Posterior vena cava (tissue), 2 donors: ENCODE measurements at regions not wholly inside any gene's neighbourhood (a gene's known extent, or its start where the extent isn't known, plus 50 kb on each side); places are given as distances from the start of the nearest gene placed in this dataset.
"Not testable (repeated sequence)": the region's sequence is repeated elsewhere in the genome, so short reads cannot be mapped to it uniquely, and the experiment has no call there.

Experiments used
- DNase-seq: peaks from one replicate; pipeline ENCODE4 v3.0.0-alpha.2; 2020; ENCODE audit warnings: low spot score
- intact Hi-C, 2 donors: fragments of 100-400 bp; cut with DNase I; formaldehyde crosslinking; loops; one replicate each; pipeline versions ENCODE4 v1.14.1 to v1.14.2; 2022 to 2023
- donor health status: DM: yes; HTN: yes; CAD: no.
- donor health status: DM: yes; HTN: yes; CAD: no.

DNA sequence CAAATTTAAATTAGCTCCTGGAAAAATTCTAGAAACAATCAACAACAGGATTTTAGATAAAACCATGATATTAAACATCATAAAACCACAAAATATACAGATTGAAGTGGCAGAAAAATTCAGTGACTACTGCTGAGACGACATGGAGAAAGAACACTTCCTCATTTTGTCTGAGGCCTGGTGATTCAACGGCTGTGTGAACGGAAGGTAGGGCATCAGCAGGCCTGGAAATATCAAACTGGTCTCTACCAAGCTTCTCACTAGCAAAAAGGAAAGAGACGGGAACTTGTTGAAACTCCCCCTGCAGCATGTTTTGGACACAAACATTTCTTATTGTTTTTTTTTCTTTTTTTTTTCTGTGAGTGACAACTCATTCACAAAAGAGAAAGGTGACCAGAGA, 58.0 kb upstream of the AHI1 start:
- DNase-seq = no peak
- intact Hi-C loops = loop anchor here in 1 of 2 donors (5.0 kb wide), 1 partner anchor 433 kb away; no protein-coding TSS in a partner anchor

DNA sequence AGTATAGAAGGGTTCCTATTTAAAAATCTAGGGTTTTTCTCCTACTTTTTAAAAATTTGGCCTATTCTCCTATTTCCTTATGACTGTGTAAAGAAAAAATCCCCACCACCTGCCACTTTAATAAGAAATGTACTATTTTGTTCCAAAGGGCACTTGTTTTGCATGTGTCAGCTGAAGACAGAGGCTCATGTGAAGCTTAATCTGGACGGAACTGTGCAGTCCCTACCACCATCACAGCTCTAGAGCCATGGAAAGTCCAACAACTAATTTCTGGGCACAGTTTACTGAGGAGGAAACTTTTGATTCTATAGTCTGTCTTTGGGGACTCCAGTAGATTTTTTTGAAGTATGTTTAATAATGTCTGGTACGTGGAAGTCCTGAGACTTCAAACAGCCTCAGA, 60.0 kb upstream of the AHI1 start:
- intact Hi-C loops = loop anchor here in 1 of 2 donors (5.0 kb wide), 1 partner anchor 435 kb away; no protein-coding TSS in a partner anchor
- DNase-seq = no peak

DNA sequence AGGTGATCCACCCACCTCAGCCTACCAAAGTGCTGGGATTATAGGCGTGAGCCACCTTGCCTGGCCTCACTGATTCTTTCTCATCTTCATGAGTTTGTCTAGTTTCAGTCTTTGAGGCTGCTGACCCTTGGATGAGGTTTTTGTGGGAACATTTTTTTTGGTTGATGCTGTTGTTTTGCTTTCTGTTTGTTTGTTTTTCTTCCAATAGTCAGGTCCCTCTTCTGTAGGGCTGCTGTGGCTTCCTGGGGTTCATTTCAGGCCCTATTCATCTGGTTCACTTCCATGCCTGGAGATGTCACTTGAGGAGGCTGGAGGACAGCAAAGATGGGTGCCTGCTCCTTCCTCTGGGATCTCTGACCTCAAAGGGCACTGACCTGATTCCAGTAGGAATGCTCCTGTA, 68.1 kb upstream of the AHI1 start:
- DNase-seq, intact Hi-C loops: not testable (repeated sequence)

DNA sequence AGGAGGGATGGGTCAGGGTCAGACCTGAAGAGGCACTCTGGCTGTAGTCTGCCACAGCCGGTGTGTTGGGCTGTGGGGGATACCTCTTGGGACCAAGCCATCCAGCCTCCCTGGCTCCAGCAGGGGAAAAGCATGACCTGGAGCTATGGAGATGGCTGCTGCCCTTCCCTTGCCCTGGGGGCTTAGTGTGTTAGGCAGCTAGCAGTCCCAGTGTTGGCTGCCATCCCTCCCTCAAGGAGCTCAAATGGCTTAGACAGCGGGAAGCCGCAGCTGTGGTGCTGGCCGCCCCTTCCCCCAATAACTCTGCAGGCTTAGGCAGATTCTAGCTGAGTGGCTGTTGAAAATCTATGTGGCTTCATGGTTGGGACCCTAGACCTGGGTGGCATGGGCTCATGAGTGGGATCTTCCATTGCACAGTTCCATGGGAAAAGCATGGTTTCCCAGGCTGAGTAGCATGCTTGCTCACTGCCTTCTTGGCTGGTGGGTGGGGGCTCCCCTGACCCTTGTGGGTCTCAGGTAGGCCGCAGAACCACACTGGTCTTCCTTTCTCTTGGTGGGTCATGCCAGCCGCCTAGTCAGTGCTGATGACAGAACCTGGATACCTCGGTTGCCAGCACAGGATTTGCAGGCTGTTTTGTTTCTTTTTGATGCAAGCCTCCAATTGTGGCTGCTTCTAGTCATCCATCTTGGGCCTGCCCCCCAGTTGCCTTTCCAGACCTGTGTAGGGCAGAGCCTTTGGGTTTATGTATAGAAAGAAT, 69.0 kb upstream of the AHI1 start:
- intact Hi-C loops = no loop called here
- no peak for DNase-seq

GRCh38 chr6:135567375-135568083, 70.0 kb upstream of the AHI1 start:
- no peak for DNase-seq
- intact Hi-C loops = no loop called here

- DNase-seq = no peak
- intact Hi-C loops = no loop called here
These were observed 70.8 kb upstream of the AHI1 start for GRCh38 chr6:135568379-135568778.

DNA sequence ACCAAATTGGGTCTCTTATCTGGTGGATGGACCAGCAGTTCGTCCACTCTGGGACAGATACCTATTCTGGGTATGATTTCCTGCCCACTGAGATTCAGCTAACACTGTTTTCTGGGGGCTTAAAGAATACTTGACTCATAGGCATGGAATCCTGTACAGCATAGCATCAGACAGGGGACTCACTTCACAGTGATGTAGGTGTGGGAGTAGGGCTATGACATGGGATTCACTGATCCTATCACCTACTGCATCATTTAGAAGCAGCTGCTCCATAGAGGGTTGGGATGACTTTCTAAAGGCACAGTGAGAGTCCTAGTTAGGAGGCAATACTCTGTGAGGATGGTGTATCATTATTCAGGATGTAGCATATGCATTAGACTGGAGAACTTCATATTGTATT, 74.5 kb upstream of the AHI1 start:
- no peak for DNase-seq
- intact Hi-C loops = no loop called here

DNA sequence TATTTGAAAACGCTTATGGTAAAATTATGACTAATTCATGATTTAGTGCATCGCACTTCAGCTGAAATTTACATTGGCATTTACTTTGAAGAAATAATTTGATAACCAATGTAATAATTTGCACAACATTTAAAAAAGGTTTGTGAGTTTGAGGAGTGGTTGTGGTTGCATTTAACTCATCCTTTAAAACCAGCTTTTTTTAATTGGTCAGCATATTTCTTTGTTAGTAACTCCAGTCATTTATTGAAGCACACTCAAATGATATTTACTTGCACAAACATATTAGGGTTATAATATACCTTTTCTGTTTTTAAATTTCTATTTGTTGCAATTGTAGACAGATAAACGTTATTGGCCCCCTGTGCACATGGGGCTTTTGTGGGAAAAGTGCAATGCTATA, 78.1 kb upstream of the AHI1 start:
- intact Hi-C loops = no loop called here
- no peak for DNase-seq

DNA sequence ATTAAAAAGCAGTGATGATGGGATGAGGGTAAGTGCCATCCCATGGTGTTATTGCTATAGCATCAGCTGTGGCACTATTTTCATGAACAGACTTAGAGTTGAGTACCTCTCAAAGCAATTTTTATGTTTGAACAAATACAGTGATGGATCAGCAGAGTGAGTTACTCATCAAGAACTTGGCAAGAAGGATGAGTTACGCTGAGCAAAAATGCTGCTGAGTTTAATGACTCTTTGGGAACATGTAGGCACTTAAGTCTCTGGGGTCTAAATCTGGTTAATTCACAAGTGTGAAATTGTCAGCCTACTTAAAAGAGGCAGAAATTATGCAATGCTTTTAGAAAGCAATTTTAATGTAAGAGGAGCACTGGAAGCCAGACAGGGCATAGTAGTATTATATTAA, 78.5 kb upstream of the AHI1 start:
- intact Hi-C loops = no loop called here
- no peak for DNase-seq

GRCh38 chr6:135577059-135577538, 79.6 kb upstream of the AHI1 start:
- DNase-seq = no peak
- intact Hi-C loops = no loop called here

DNA sequence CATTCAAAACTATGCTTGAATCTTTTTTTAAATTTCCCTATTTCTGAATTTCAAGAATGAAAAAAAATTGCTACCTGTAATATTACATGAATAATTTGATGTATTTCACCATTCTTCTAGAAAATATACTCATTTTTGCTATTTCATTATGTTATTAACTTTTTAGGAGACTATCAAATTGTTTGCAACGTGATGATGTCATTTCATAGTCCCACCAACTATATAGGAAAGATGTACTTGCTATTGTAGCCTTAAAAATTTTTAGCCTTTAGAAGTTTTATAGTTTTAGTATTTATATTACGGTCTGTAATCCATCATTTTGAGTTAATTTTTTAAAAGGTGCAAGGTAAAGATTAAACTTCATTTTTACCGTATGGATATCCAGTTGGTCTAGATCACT, 81.4 kb upstream of the AHI1 start:
- intact Hi-C loops = no loop called here
- no peak for DNase-seq

DNA sequence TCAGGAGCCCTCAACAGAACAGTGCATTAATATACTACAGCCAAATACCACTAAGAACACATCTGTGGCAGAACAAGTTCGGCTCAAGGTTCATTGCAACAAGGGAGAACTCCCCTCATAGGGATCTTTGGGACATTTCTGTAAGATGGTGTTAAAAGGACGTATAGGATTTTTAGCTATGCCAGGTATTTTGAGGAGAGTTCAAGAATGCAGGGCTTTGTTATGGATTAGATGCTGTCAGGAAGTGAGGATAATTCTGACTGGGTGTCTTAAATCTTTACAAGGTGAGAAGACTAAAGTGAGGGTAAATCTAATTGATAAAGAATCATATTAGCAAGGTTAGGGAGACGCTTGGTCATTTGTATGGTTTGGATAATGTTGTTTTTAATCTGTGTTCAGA, 83.7 kb upstream of the AHI1 start:
- no peak for DNase-seq
- intact Hi-C loops = no loop called here

DNA sequence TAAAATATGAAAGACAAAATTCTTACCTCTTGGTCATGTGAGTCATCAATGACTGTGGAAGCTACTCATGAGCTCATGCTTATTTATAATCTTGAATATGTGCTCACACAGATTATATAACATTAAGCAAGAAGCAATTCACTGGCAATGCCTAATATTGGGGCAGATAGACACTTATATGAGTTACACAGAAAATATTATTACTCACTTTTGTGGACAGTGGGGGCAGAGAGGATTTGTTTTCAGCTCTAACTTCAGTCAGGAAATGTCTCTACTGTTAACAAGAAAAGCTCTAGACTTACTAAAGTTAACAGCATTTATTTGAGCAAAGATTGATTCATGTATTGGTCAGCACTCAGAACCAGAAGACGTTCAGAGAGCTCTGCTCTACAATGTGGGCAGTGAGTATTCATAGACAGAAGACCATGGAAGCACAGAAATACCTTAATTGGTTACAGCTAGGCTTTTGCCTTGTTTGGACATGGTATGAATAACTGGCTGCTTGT, 85.8 kb upstream of the AHI1 start:
- DNase-seq = no peak
- intact Hi-C loops = no loop called here

GRCh38 chr6:135586388-135586787, 88.8 kb upstream of the AHI1 start:
- intact Hi-C loops = no loop called here
- DNase-seq = no peak

GRCh38 chr6:135586844-135587243, 89.3 kb upstream of the AHI1 start:
- intact Hi-C loops = no loop called here
- no peak for DNase-seq

GRCh38 chr6:135592276-135592675, 94.7 kb upstream of the AHI1 start:
- intact Hi-C loops = no loop called here
- no peak for DNase-seq

DNA sequence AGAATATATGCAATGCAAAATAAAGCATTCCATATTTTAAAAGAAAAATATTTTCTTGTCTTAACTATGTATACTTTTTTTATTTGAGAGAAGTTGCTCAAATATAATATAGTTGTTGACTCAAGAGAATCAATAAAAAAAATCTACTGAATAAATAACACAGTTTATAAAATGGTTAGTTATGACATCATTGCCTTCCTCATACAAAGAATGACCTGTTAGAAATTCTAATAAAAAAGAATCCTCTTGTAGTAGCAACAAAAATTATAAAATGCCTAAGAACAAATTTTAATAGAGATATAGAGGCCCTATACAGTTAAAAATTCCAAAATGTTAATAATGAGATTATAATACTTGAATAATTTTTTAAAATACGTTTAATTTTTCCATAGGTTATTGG, 96.5 kb upstream of the AHI1 start:
- intact Hi-C loops = no loop called here
- no peak for DNase-seq

DNA sequence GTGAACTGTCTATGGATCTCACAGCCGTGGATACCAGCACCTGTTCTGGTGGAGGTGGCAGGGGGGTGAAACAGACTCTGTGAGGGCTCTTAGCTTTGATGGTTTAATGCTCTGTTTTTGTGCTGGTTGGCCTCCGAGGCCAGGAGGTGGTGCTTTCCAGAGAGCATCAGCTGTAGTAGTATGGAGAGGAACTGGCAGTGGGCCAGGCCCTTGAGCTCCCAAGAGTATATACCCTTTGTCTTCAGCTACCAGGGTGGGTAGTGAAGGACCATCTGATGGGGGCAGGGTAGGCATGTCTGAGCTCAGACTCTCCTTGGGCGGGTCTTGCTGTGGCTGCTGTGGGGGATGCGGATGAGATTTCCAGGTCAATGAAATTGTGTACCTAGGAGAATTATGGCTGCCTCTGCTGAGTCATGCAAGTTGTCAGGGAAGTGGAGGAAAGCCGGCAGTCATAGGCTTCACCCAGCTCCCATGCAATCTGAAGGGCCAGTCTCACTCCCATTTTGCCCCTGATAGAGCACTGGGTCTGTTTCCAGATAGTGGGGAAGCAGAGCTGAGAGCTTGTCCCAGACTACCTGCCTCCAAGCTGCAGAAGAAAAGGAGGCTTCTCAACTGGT, 102.7 kb upstream of the AHI1 start:
- intact Hi-C loops = no loop called here
- no peak for DNase-seq

GRCh38 chr6:135600931-135601330, 103.4 kb upstream of the AHI1 start:
- intact Hi-C loops = no loop called here
- no peak for DNase-seq

GRCh38 chr6:135601857-135602256, 104.3 kb upstream of the AHI1 start:
- no peak for DNase-seq
- intact Hi-C loops = no loop called here
